Activated T-cell treated with anti-CD3 and anti-CD28 coated beads, Interleukin-2, amount 50 U/mL, for 72 hours (primary cell): ENCODE measurements at regions not wholly inside any gene's neighbourhood (a gene's known extent, or its start where the extent isn't known, plus 50 kb on each side); places are given as distances from the start of the nearest gene placed in this dataset.

ENCODE experiments used
- ATAC-seq, 2 donors: fragments of 150-1000 bp; cut with Tn5 transposase; replicated peaks in 1 of 2; 2 replicates each; pipeline ENCODE4 v1.10.0; 2021; ENCODE audit warnings: moderate library complexity in 2 of 2, mild to moderate bottlenecking in 1 of 2
- DNase-seq, 2 donors: peaks; one replicate each; pipeline ENCODE4 v3.0.0; 2021 to 2022; ENCODE audit warnings: mixed read lengths in 1 of 2
- H3K27ac Mint-ChIP-seq: one replicate; pipeline ENCODE4 v1.8.0; 2022; ENCODE audit warnings: mild to moderate bottlenecking, moderate library complexity, mixed read lengths
- H3K27me3 Mint-ChIP-seq: one replicate; pipeline ENCODE4 v1.8.0; 2022; ENCODE audit warnings: low read depth, mixed read lengths
- H3K36me3 Mint-ChIP-seq, 2 donors: one replicate each; pipeline ENCODE4 v1.8.0; 2022; ENCODE audit warnings: mixed read lengths in 2 of 2, mild to moderate bottlenecking in 1 of 2; ENCODE audit not compliant: insufficient read depth in 2 of 2
- H3K4me1 Mint-ChIP-seq: one replicate; pipeline ENCODE4 v1.8.0; 2022; ENCODE audit warnings: low read depth, mixed read lengths
- H3K4me3 Mint-ChIP-seq, 2 donors: one replicate each; pipeline ENCODE4 v1.8.0; 2022; ENCODE audit warnings: mild to moderate bottlenecking in 2 of 2, mixed read lengths in 2 of 2, moderate library complexity in 2 of 2
- H3K9me3 Mint-ChIP-seq, 2 donors: one replicate each; pipeline ENCODE4 v1.8.0; 2022; ENCODE audit warnings: mixed read lengths in 2 of 2

- Mint-ChIP-seq H3K4me1 (no peaks in the 10 kb centered on the region), H3K36me3 (no peaks in the 10 kb centered on the region), H3K27ac (no peak overlapping the region), H3K4me3 (no peak overlapping the region), H3K9me3 (no peaks in the 10 kb centered on the region), H3K27me3 (no peaks in the 10 kb centered on the region)
- DNase-seq, result no peak
- ATAC-seq, result no peak
These were observed 159.3 kb downstream of the GLI2 start for GRCh38 chr2:120894966-120895365.

GRCh38 chr2:120896126-120896525 lies 160.5 kb downstream of the GLI2 start:
- no peak for ATAC-seq
- H3K4me3 Mint-ChIP-seq, result no peak overlapping the region
- H3K27me3 Mint-ChIP-seq, result no peaks in the 10 kb centered on the region
- DNase-seq, result no peak
- H3K36me3 Mint-ChIP-seq, result no peaks in the 10 kb centered on the region
- H3K9me3 Mint-ChIP-seq, result no peaks in the 10 kb centered on the region
- no peak overlapping the region for H3K27ac Mint-ChIP-seq
- no peaks in the 10 kb centered on the region for H3K4me1 Mint-ChIP-seq

- ATAC-seq (no peak), DNase-seq (no peak)
- Mint-ChIP-seq H3K4me3 (no peak overlapping the region), H3K27ac (no peak overlapping the region), H3K4me1 (no peaks in the 10 kb centered on the region), H3K9me3 (no peaks in the 10 kb centered on the region), H3K36me3 (no peaks in the 10 kb centered on the region), H3K27me3 (no peaks in the 10 kb centered on the region)
These were observed 161.2 kb downstream of the GLI2 start for GRCh38 chr2:120896901-120897300.

GRCh38 chr2:120897399-120897798 lies 161.7 kb downstream of the GLI2 start:
- Mint-ChIP-seq H3K27me3 (no peaks in the 10 kb centered on the region), H3K9me3 (no peaks in the 10 kb centered on the region), H3K4me1 (no peaks in the 10 kb centered on the region), H3K36me3 (no peaks in the 10 kb centered on the region), H3K4me3 (no peak overlapping the region), H3K27ac (no peak overlapping the region)
- ATAC-seq, result no peak
- DNase-seq, result no peak

- Mint-ChIP-seq H3K4me1 (no peaks in the 10 kb centered on the region), H3K27ac (no peak overlapping the region), H3K9me3 (no peaks in the 10 kb centered on the region), H3K27me3 (no peaks in the 10 kb centered on the region), H3K36me3 (no peaks in the 10 kb centered on the region), H3K4me3 (no peak overlapping the region)
- ATAC-seq, result no peak
- no peak for DNase-seq
These were observed 162.8 kb downstream of the GLI2 start for GRCh38 chr2:120898496-120898895.

GRCh38 chr2:120898961-120899750 lies 163.5 kb downstream of the GLI2 start:
- H3K9me3 Mint-ChIP-seq, result no peaks in the 10 kb centered on the region
- H3K27ac Mint-ChIP-seq, result no peak overlapping the region
- no peaks in the 10 kb centered on the region for H3K4me1 Mint-ChIP-seq
- no peaks in the 10 kb centered on the region for H3K36me3 Mint-ChIP-seq
- no peaks in the 10 kb centered on the region for H3K27me3 Mint-ChIP-seq
- DNase-seq (no peak), ATAC-seq (no peak)
- H3K4me3 Mint-ChIP-seq, result no peak overlapping the region

GRCh38 chr2:120899771-120900170 lies 164.1 kb downstream of the GLI2 start:
- ATAC-seq (no peak), DNase-seq (no peak)
- H3K4me1 Mint-ChIP-seq, result no peaks in the 10 kb centered on the region
- no peaks in the 10 kb centered on the region for H3K36me3 Mint-ChIP-seq
- no peak overlapping the region for H3K4me3 Mint-ChIP-seq
- no peaks in the 10 kb centered on the region for H3K27me3 Mint-ChIP-seq
- H3K9me3 Mint-ChIP-seq, result no peaks in the 10 kb centered on the region
- H3K27ac Mint-ChIP-seq, result no peak overlapping the region

- Mint-ChIP-seq H3K9me3 (no peaks in the 10 kb centered on the region), H3K36me3 (no peaks in the 10 kb centered on the region), H3K27me3 (no peaks in the 10 kb centered on the region), H3K4me1 (no peaks in the 10 kb centered on the region), H3K27ac (no peak overlapping the region), H3K4me3 (no peak overlapping the region)
- no peak for DNase-seq
- no peak for ATAC-seq
These were observed 165.5 kb downstream of the GLI2 start for GRCh38 chr2:120901201-120901600.

- no peaks in the 10 kb centered on the region for H3K9me3 Mint-ChIP-seq
- DNase-seq, result no peak
These were observed 166.9 kb downstream of the GLI2 start for GRCh38 chr2:120902592-120902991.

GRCh38 chr2:120904379-120904778 lies 168.7 kb downstream of the GLI2 start:
- H3K27me3 Mint-ChIP-seq, result no peaks in the 10 kb centered on the region
- no peaks in the 10 kb centered on the region for H3K36me3 Mint-ChIP-seq
- no peak overlapping the region for H3K4me3 Mint-ChIP-seq

More at GRCh38 chr2:120902592-120902991, 166.9 kb downstream of the GLI2 start:
- Mint-ChIP-seq H3K4me1 (no peaks in the 10 kb centered on the region), H3K27ac (no peak overlapping the region), H3K27me3 (no peaks in the 10 kb centered on the region), H3K4me3 (no peak overlapping the region), H3K36me3 (no peaks in the 10 kb centered on the region)
- no peak for ATAC-seq

GRCh38 chr2:120904830-120905234 lies 169.2 kb downstream of the GLI2 start:
- H3K27ac Mint-ChIP-seq, result no peak overlapping the region
- DNase-seq, result no peak
- no peaks in the 10 kb centered on the region for H3K4me1 Mint-ChIP-seq
- no peaks in the 10 kb centered on the region for H3K36me3 Mint-ChIP-seq
- H3K27me3 Mint-ChIP-seq, result no peaks in the 10 kb centered on the region
- H3K4me3 Mint-ChIP-seq, result no peak overlapping the region
- no peak for ATAC-seq
- H3K9me3 Mint-ChIP-seq, result no peaks in the 10 kb centered on the region

More at GRCh38 chr2:120904379-120904778, 168.7 kb downstream of the GLI2 start:
- ATAC-seq, result no peak
- H3K9me3 Mint-ChIP-seq, result no peaks in the 10 kb centered on the region
- H3K4me1 Mint-ChIP-seq, result no peaks in the 10 kb centered on the region
- no peak overlapping the region for H3K27ac Mint-ChIP-seq
- DNase-seq, result no peak

- no peak for DNase-seq
- no peaks in the 10 kb centered on the region for H3K9me3 Mint-ChIP-seq
- no peaks in the 10 kb centered on the region for H3K36me3 Mint-ChIP-seq
- no peaks in the 10 kb centered on the region for H3K4me1 Mint-ChIP-seq
- H3K4me3 Mint-ChIP-seq, result no peak overlapping the region
- ATAC-seq, result no peak
- no peak overlapping the region for H3K27ac Mint-ChIP-seq
- no peaks in the 10 kb centered on the region for H3K27me3 Mint-ChIP-seq
These were observed 169.6 kb downstream of the GLI2 start for GRCh38 chr2:120905298-120905697.

GRCh38 chr2:120905824-120906571 lies 170.3 kb downstream of the GLI2 start:
- Mint-ChIP-seq H3K27ac (no peak overlapping the region), H3K4me1 (no peaks in the 10 kb centered on the region), H3K36me3 (no peaks in the 10 kb centered on the region), H3K4me3 (no peak overlapping the region), H3K9me3 (no peaks in the 10 kb centered on the region), H3K27me3 (no peaks in the 10 kb centered on the region)
- ATAC-seq (no peak), DNase-seq (no peak)
